ENCODE measurements at regions not wholly inside any gene's neighbourhood (a gene's known extent, or its start where the extent isn't known, plus 50 kb on each side); places are given as distances from the start of the nearest gene placed in this dataset.

- Mint-ChIP-seq H3K4me1 (peaks cover 0 to 4% (median 4%) of the 10 kb centered on the region in 3 donors), H3K36me3 (no peaks in the 10 kb centered on the region), H3K9me3 (no peaks in the 10 kb centered on the region), H3K27me3 (peaks cover 10 to 35% of the 10 kb centered on the region in 2 donors), H3K27ac (no peak overlapping the region), H3K4me3 (no peak overlapping the region)
- no peak overlapping the region for H3K4me3 ChIP-seq (ENCODE audit: low read length)
- no peaks in the 10 kb centered on the region for H3K4me1 ChIP-seq (ENCODE audit: insufficient read depth, low read length)
- POLR2A ChIA-PET, result no interaction called here
- no peak overlapping the region for H3K27ac ChIP-seq (ENCODE audit: low read depth, low read length)
- no peaks in the 10 kb centered on the region for H3K9me3 ChIP-seq (ENCODE audit: low read length)
- CTCF ChIA-PET, result interaction anchor here (1.6 to 2.1 kb wide), 2 partner anchors 9 to 14 kb away, joined by 4 to 11 read pairs; no protein-coding TSS in a partner anchor
- H3K27me3 ChIP-seq (ENCODE audit: insufficient read depth, low read length, poor library complexity, severe bottlenecking), result no peaks in the 10 kb centered on the region
- DNase-seq, result no peak
- H3K36me3 ChIP-seq (ENCODE audit: insufficient read depth, low read length), result no peaks in the 10 kb centered on the region
Observed at GRCh38 chr12:91373086-91373485, 190.5 kb upstream of the DCN start.

GRCh38 chr12:91370086-91370868, 187.7 kb upstream of the DCN start:
- Histone ChIP-seq H3K27me3 (ENCODE audit: insufficient read depth, low read length, poor library complexity, severe bottlenecking) (no peaks in the 10 kb centered on the region), H3K27ac (ENCODE audit: low read depth, low read length) (no peak overlapping the region), H3K9me3 (ENCODE audit: low read length) (no peaks in the 10 kb centered on the region), H3K4me1 (ENCODE audit: insufficient read depth, low read length) (no peaks in the 10 kb centered on the region), H3K36me3 (ENCODE audit: insufficient read depth, low read length) (no peaks in the 10 kb centered on the region), H3K4me3 (ENCODE audit: low read length) (no peak overlapping the region)
- Mint-ChIP-seq H3K4me3 (no peak overlapping the region), H3K27ac (no peak overlapping the region), H3K4me1 (peaks cover 0 to 4% (median 4%) of the 10 kb centered on the region in 3 donors), H3K36me3 (no peaks in the 10 kb centered on the region), H3K27me3 (peaks cover 11 to 35% of the 10 kb centered on the region in 2 donors), H3K9me3 (no peaks in the 10 kb centered on the region)
- POLR2A ChIA-PET, result no interaction called here
- CTCF ChIA-PET, result interaction anchor here (2.7 kb wide), 1 partner anchor 12 kb away, joined by 11 read pairs; no protein-coding TSS in a partner anchor
- no peak for DNase-seq

GRCh38 chr12:91368613-91369012, 186.0 kb upstream of the DCN start:
- DNase-seq, result no peak
- Histone ChIP-seq H3K4me3 (ENCODE audit: low read length) (no peak overlapping the region), H3K27ac (ENCODE audit: low read depth, low read length) (no peak overlapping the region), H3K27me3 (ENCODE audit: insufficient read depth, low read length, poor library complexity, severe bottlenecking) (no peaks in the 10 kb centered on the region), H3K4me1 (ENCODE audit: insufficient read depth, low read length) (no peaks in the 10 kb centered on the region), H3K36me3 (ENCODE audit: insufficient read depth, low read length) (no peaks in the 10 kb centered on the region), H3K9me3 (ENCODE audit: low read length) (no peaks in the 10 kb centered on the region)
- ChIA-PET POLR2A (no interaction called here), CTCF (no interaction called here)
- peaks cover 0 to 4% (median 4%) of the 10 kb centered on the region in 3 donors for H3K4me1 Mint-ChIP-seq
- H3K4me3 Mint-ChIP-seq, result no peak overlapping the region
- peaks cover 11 to 31% of the 10 kb centered on the region in 2 donors for H3K27me3 Mint-ChIP-seq
- H3K36me3 Mint-ChIP-seq, result no peaks in the 10 kb centered on the region
- H3K9me3 Mint-ChIP-seq, result no peaks in the 10 kb centered on the region
- H3K27ac Mint-ChIP-seq, result no peak overlapping the region

- Mint-ChIP-seq H3K27ac (no peak overlapping the region), H3K9me3 (no peaks in the 10 kb centered on the region), H3K4me3 (no peak overlapping the region), H3K4me1 (peaks cover 0 to 4% (median 4%) of the 10 kb centered on the region in 3 donors), H3K36me3 (no peaks in the 10 kb centered on the region), H3K27me3 (peaks cover 10 to 28% of the 10 kb centered on the region in 2 donors)
- no peaks in the 10 kb centered on the region for H3K27me3 ChIP-seq (ENCODE audit: insufficient read depth, low read length, poor library complexity, severe bottlenecking)
- ChIA-PET POLR2A (no interaction called here), CTCF (interaction anchor here (1.5 kb wide), 1 partner anchor 12 kb away, joined by 4 read pairs; no protein-coding TSS in a partner anchor)
- H3K36me3 ChIP-seq (ENCODE audit: insufficient read depth, low read length), result no peaks in the 10 kb centered on the region
- H3K9me3 ChIP-seq (ENCODE audit: low read length), result no peaks in the 10 kb centered on the region
- H3K4me1 ChIP-seq (ENCODE audit: insufficient read depth, low read length), result no peaks in the 10 kb centered on the region
- no peak for DNase-seq
- H3K4me3 ChIP-seq (ENCODE audit: low read length), result no peak overlapping the region
- no peak overlapping the region for H3K27ac ChIP-seq (ENCODE audit: low read depth, low read length)
Observed at GRCh38 chr12:91367234-91367849, 184.7 kb upstream of the DCN start.

GRCh38 chr12:91364471-91365184, 182.0 kb upstream of the DCN start:
- H3K4me1 ChIP-seq (ENCODE audit: insufficient read depth, low read length), result no peaks in the 10 kb centered on the region
- no peak overlapping the region for H3K27ac ChIP-seq (ENCODE audit: low read depth, low read length)
- H3K4me3 Mint-ChIP-seq, result no peak overlapping the region
- no peaks in the 10 kb centered on the region for H3K36me3 Mint-ChIP-seq
- DNase-seq, result no peak
- no peak overlapping the region for H3K27ac Mint-ChIP-seq
- peaks cover 1 to 24% of the 10 kb centered on the region in 2 donors for H3K27me3 Mint-ChIP-seq
- no peaks in the 10 kb centered on the region for H3K9me3 ChIP-seq (ENCODE audit: low read length)
- peaks cover 0 to 8% (median 2%) of the 10 kb centered on the region in 3 donors for H3K4me1 Mint-ChIP-seq
- ChIA-PET CTCF (interaction anchor here (1.1 to 1.2 kb wide), 2 partner anchors 10 to 22 kb away, joined by 3 read pairs; no protein-coding TSS in a partner anchor), POLR2A (no interaction called here)
- no peaks in the 10 kb centered on the region for H3K9me3 Mint-ChIP-seq
- H3K27me3 ChIP-seq (ENCODE audit: insufficient read depth, low read length, poor library complexity, severe bottlenecking), result no peaks in the 10 kb centered on the region
- H3K36me3 ChIP-seq (ENCODE audit: insufficient read depth, low read length), result no peaks in the 10 kb centered on the region
- no peak overlapping the region for H3K4me3 ChIP-seq (ENCODE audit: low read length)

GRCh38 chr12:91361864-91362263, 179.2 kb upstream of the DCN start:
- no peaks in the 10 kb centered on the region for H3K9me3 ChIP-seq (ENCODE audit: low read length)
- POLR2A ChIA-PET, result no interaction called here
- H3K4me3 Mint-ChIP-seq, result no peak overlapping the region
- no peaks in the 10 kb centered on the region for H3K4me1 ChIP-seq (ENCODE audit: insufficient read depth, low read length)
- no peaks in the 10 kb centered on the region for H3K9me3 Mint-ChIP-seq
- H3K36me3 Mint-ChIP-seq, result no peaks in the 10 kb centered on the region
- peaks cover 2 to 25% of the 10 kb centered on the region in 2 donors for H3K27me3 Mint-ChIP-seq
- H3K27me3 ChIP-seq (ENCODE audit: insufficient read depth, low read length, poor library complexity, severe bottlenecking), result no peaks in the 10 kb centered on the region
- H3K4me3 ChIP-seq (ENCODE audit: low read length), result no peak overlapping the region
- DNase-seq, result peak in 2 of 5 donors; percentile 6 to 45
- CTCF ChIA-PET, result interaction anchor here (1.4 to 1.5 kb wide), 2 partner anchors 10 to 1287 kb away, joined by 3 to 6 read pairs; no protein-coding TSS in a partner anchor
- peaks cover 0 to 8% (median 2%) of the 10 kb centered on the region in 3 donors for H3K4me1 Mint-ChIP-seq
- H3K36me3 ChIP-seq (ENCODE audit: insufficient read depth, low read length), result no peaks in the 10 kb centered on the region
- no peak overlapping the region for H3K27ac ChIP-seq (ENCODE audit: low read depth, low read length)
- H3K27ac Mint-ChIP-seq, result no peak overlapping the region

- CTCF ChIA-PET, result no interaction called here
- no peaks in the 10 kb centered on the region for H3K36me3 Mint-ChIP-seq
Observed at GRCh38 chr12:91357381-91357780, 174.8 kb upstream of the DCN start.

GRCh38 chr12:91356405-91356804, 173.8 kb upstream of the DCN start:
- H3K4me3 ChIP-seq (ENCODE audit: low read length), result no peak overlapping the region
- H3K27me3 ChIP-seq (ENCODE audit: insufficient read depth, low read length, poor library complexity, severe bottlenecking), result no peaks in the 10 kb centered on the region
- H3K36me3 ChIP-seq (ENCODE audit: insufficient read depth, low read length), result no peaks in the 10 kb centered on the region
- no peak for DNase-seq
- ChIA-PET POLR2A (no interaction called here), CTCF (interaction anchor here (1.1 kb wide), 1 partner anchor 265 kb away, joined by 3 read pairs; no protein-coding TSS in a partner anchor)
- H3K9me3 Mint-ChIP-seq, result no peaks in the 10 kb centered on the region
- no peaks in the 10 kb centered on the region for H3K4me1 ChIP-seq (ENCODE audit: insufficient read depth, low read length)
- no peak overlapping the region for H3K27ac ChIP-seq (ENCODE audit: low read depth, low read length)
- no peaks in the 10 kb centered on the region for H3K9me3 ChIP-seq (ENCODE audit: low read length)
- no peak overlapping the region for H3K27ac Mint-ChIP-seq
- H3K27me3 Mint-ChIP-seq, result peaks cover 7 to 44% of the 10 kb centered on the region in 2 donors
- H3K4me3 Mint-ChIP-seq, result no peak overlapping the region
- peaks cover 0 to 5% (median 0%) of the 10 kb centered on the region in 3 donors for H3K4me1 Mint-ChIP-seq
- no peaks in the 10 kb centered on the region for H3K36me3 Mint-ChIP-seq

More at GRCh38 chr12:91357381-91357780, 174.8 kb upstream of the DCN start:
- H3K27me3 Mint-ChIP-seq, result peaks cover 5 to 44% of the 10 kb centered on the region in 2 donors
- Histone ChIP-seq H3K9me3 (ENCODE audit: low read length) (no peaks in the 10 kb centered on the region), H3K4me1 (ENCODE audit: insufficient read depth, low read length) (no peaks in the 10 kb centered on the region), H3K27me3 (ENCODE audit: insufficient read depth, low read length, poor library complexity, severe bottlenecking) (no peaks in the 10 kb centered on the region), H3K36me3 (ENCODE audit: insufficient read depth, low read length) (no peaks in the 10 kb centered on the region), H3K4me3 (ENCODE audit: low read length) (no peak overlapping the region), H3K27ac (ENCODE audit: low read depth, low read length) (no peak overlapping the region)
- POLR2A ChIA-PET, result no interaction called here
- peaks cover 0 to 13% (median 2%) of the 10 kb centered on the region in 3 donors for H3K4me1 Mint-ChIP-seq
- no peak for DNase-seq
- no peak overlapping the region for H3K4me3 Mint-ChIP-seq
- H3K27ac Mint-ChIP-seq, result no peak overlapping the region
- no peaks in the 10 kb centered on the region for H3K9me3 Mint-ChIP-seq
